Stomach (tissue), 8 donors: ENCODE measurements at regions not wholly inside any gene's neighbourhood (a gene's known extent, or its start where the extent isn't known, plus 50 kb on each side); places are given as distances from the start of the nearest gene placed in this dataset.

Experiments used
- DNase-seq, 2 donors: peaks; one replicate each; pipeline versions ENCODE4 v3.0.0 to v3.0.0-alpha.2; 2013 to 2019
- H3K27ac ChIP-seq, 5 donors: fragments of 200-600 bp in 4 of 5; sonication (generic) in 4 of 5; one replicate each; pipeline ENCODE4 v1.5.1; 2013 to 2019; ENCODE audit warnings: mild to moderate bottlenecking in 1 of 5, moderate library complexity in 1 of 5
- H3K27me3 ChIP-seq, 3 donors: fragments of 200-600 bp; sonication (generic); one replicate each; pipeline ENCODE4 v1.5.1; 2017 to 2019; ENCODE audit warnings: mixed run types in 1 of 3
- H3K36me3 ChIP-seq, 4 donors: fragments of 200-600 bp; sonication (generic); 1 replicate in 3 of 4; 2 replicates in 1 of 4; pipeline ENCODE4 v1.5.1; 2016 to 2019
- H3K4me1 ChIP-seq, 4 donors: fragments of 200-600 bp; sonication (generic); one replicate each; pipeline ENCODE4 v1.5.1; 2016 to 2019
- H3K4me3 ChIP-seq, 4 donors: fragments of 200-600 bp; sonication (generic) in 3 of 4; one replicate each; pipeline ENCODE4 v1.5.1; 2016 to 2019; ENCODE audit warnings: mild to moderate bottlenecking in 1 of 4
- H3K9me3 ChIP-seq, 4 donors: fragments of 200-600 bp; sonication (generic); one replicate each; pipeline ENCODE4 v1.5.1; 2016 to 2019
- CTCF ChIP-seq, 7 experiments: fragments of 450-650 bp in 4 of 7; fragments of 200-600 bp in 3 of 7; sonication (generic) in 3 of 7; IDR thresholded peaks; one replicate each; pipeline ENCODE4 v1.5.1; 2016 to 2019; ENCODE audit warnings: antibody characterized with exemption in 7 of 7, control low read depth in 2 of 7, mild to moderate bottlenecking in 1 of 7
- EP300 ChIP-seq: sonication (generic); formaldehyde crosslinking; IDR thresholded peaks from one replicate; pipeline ENCODE4 v1.6.1; 2017; ENCODE audit warnings: antibody characterized with exemption
- POLR2A ChIP-seq, 4 donors: fragments of 450-650 bp; IDR thresholded peaks; one replicate each; pipeline ENCODE4 v1.6.1; 2016; ENCODE audit warnings: antibody characterized with exemption in 4 of 4, control low read depth in 2 of 4, mild to moderate bottlenecking in 1 of 4, moderate library complexity in 1 of 4
- POLR2AphosphoS5 ChIP-seq, 3 donors: sonication (generic); formaldehyde crosslinking; IDR thresholded peaks; one replicate each; pipeline ENCODE4 v1.6.1; 2016; ENCODE audit warnings: antibody characterized with exemption in 3 of 3
- WGBS, 5 donors: extraction: QIAGEN DNeasy Blood & Tissue Kit in 3 of 5; methylation state at CpG; one replicate each; pipeline versions ENCODE4 v1.1.5 to v1.1.7; 2013 to 2018; 5-methylcytosine and 5-hydroxymethylcytosine counted together
- intact Hi-C: fragments of 100-400 bp; cut with DNase I; formaldehyde crosslinking; loops from one replicate; pipeline ENCODE4 v1.15.1; 2023; ENCODE audit warnings: low total_unique reads
- donor health status: healthy with polysubstance abuse.
- donor health status: Bipolar disorder and iron deficiency.
- donor health status: healthy.

DNA sequence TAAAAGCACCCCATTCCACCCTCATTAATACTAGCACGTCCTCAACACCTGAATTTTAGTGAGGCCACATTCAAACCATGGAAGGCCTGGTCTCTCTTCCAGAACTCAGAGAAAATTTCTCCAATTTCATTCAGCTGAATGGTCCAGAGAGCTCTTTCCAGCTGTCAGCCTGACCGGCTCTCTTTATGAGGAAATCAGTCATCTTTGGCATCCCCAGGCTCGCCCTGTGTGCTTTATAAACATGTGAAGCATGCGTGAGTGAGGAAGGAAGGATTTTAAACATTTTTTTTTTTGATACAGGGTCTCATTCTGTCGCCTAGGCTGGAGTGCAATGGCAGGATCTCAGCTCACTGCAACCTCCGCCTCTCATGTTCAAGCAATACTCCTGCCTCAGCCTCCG, 1812.9 kb upstream of the TENM3 start:
- no peak for DNase-seq
- Histone ChIP-seq H3K4me3 (no peak overlapping the region), H3K4me1 (no peaks in the 10 kb centered on the region), H3K27ac (no peak overlapping the region), H3K9me3 (no peaks in the 10 kb centered on the region), H3K27me3 (no peaks in the 10 kb centered on the region), H3K36me3 (no peaks in the 10 kb centered on the region)
- no peak for TF ChIP-seq CTCF (IDR thresholded peaks at IDR 0.05)
- no peak for TF ChIP-seq POLR2AphosphoS5 (IDR thresholded peaks at IDR 0.05)
- TF ChIP-seq EP300: no peak
- no peak for TF ChIP-seq POLR2A (IDR thresholded peaks at IDR 0.05)
- intact Hi-C loops: no loop called here
- WGBS, 5 donors: 47 to 71% (median 61%) methylated on average over 7 of the region's 7 CpGs

DNA sequence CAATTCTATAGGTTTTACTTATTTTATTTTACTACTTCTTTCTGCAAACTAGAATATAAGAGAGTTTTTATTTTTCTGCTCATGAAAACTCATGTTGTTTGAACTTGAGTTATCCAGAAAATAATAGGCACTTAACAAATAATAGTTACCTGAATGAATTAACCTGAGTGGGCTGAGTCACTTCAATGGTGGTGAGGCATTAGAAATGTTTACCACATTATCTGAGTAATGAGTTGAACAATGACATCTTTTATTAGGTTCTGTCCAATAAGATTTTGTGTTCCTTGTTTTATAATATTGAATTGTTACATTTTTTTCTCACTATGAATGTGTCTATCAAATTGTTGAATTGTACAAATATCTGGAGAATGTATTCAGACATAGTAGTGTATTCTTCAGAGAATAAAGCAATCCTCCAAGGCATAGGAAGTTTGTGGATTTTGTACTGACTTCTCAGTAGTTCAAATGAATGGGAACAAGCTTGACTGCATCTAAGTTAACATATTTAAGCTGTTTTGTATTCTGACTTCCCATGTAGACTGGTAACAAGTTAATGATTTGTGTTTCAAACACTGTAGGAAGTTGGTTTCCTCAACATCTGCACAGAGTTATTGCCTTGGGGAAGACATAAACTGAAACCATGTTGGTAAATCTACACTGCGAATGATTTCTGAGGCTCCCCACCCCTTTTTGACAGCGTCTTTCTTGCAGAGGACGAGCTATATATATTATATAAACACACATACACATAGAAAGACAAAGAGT, 1808.9 kb upstream of the TENM3 start:
- TF ChIP-seq POLR2A (IDR thresholded peaks at IDR 0.05) (no peak), EP300 (no peak), POLR2AphosphoS5 (IDR thresholded peaks at IDR 0.05) (no peak), CTCF (IDR thresholded peaks at IDR 0.05) (no peak)
- H3K36me3 ChIP-seq: no peaks in the 10 kb centered on the region
- peaks cover 0 to 4% (median 0%) of the 10 kb centered on the region in 4 donors for H3K9me3 ChIP-seq
- H3K27me3 ChIP-seq: no peaks in the 10 kb centered on the region
- DNase-seq: no peak
- H3K27ac ChIP-seq: no peak overlapping the region
- no peak overlapping the region for H3K4me3 ChIP-seq
- H3K4me1 ChIP-seq: no peaks in the 10 kb centered on the region
- WGBS, 5 donors: 20 to 37% (median 27%) methylated on average over 3 of the region's 3 CpGs
- intact Hi-C loops: no loop called here

DNA sequence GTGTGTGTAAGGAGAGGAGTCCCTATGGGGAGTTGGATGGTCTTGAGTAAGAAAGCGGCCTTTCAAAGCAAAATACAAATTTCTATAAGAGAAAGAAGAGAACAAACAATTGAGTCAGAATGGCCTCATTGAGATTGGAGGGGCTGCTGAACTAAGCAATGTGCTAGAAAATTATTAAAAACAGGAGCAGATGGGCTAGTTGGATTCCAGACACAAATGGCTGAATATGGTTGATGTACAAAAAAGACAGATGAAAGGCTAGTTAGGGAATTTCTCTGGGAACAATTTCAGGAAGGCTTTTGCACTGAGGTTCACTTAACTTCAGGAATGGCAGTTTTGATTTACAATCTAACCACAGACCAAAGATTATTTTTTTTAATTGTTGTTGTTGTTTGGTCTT, 1806.8 kb upstream of the TENM3 start:
- intact Hi-C loops: no loop called here
- no peak for DNase-seq
- H3K36me3 ChIP-seq: no peaks in the 10 kb centered on the region
- TF ChIP-seq CTCF (IDR thresholded peaks at IDR 0.05): no peak
- no peak for TF ChIP-seq EP300
- no peak for TF ChIP-seq POLR2AphosphoS5 (IDR thresholded peaks at IDR 0.05)
- no peak for TF ChIP-seq POLR2A (IDR thresholded peaks at IDR 0.05)
- peaks cover 0 to 4% (median 0%) of the 10 kb centered on the region in 4 donors for H3K9me3 ChIP-seq
- H3K4me3 ChIP-seq: no peak overlapping the region
- H3K27ac ChIP-seq: no peak overlapping the region
- H3K27me3 ChIP-seq: no peaks in the 10 kb centered on the region
- no peaks in the 10 kb centered on the region for H3K4me1 ChIP-seq
- 70 to 94% (median 86%) methylated on average over 1 of the region's 1 CpG for WGBS, 5 donors

DNA sequence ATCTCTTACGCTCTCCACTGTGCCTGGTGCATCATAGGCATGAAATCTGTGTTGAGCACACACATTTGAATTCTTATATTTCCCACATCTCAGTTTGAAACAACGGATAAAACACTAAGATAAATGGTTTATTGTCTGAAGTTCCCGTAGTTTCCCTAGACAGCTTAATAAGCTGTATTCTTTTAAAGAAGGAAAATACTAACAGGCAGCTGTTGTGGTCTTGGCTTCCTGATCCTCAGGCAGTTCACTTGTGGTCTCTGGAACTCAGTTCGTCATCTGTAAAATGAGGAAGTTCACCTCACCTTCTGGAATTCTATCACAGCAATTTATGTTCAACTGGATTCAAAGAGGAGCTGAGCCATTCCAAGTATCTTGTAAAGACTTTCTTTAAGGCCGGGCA, 1805.6 kb upstream of the TENM3 start:
- H3K4me3 ChIP-seq: no peak overlapping the region
- WGBS, 5 donors: 65 to 74% (median 72%) methylated on average over 5 of the region's 5 CpGs
- H3K9me3 ChIP-seq: peaks cover 0 to 4% (median 0%) of the 10 kb centered on the region in 4 donors
- intact Hi-C loops: no loop called here
- H3K27ac ChIP-seq: no peak overlapping the region
- no peaks in the 10 kb centered on the region for H3K4me1 ChIP-seq
- no peaks in the 10 kb centered on the region for H3K36me3 ChIP-seq
- no peaks in the 10 kb centered on the region for H3K27me3 ChIP-seq
- TF ChIP-seq POLR2AphosphoS5 (IDR thresholded peaks at IDR 0.05) (no peak), CTCF (IDR thresholded peaks at IDR 0.05) (no peak), POLR2A (IDR thresholded peaks at IDR 0.05) (no peak), EP300 (no peak)
- no peak for DNase-seq
